HG02642 (cell line): ENCODE measurements at regions not wholly inside any gene's neighbourhood (a gene's known extent, or its start where the extent isn't known, plus 50 kb on each side); places are given as distances from the start of the nearest gene placed in this dataset.

Source experiments
- ATAC-seq: cut with Tn5 transposase; IDR thresholded peaks from one replicate; pipeline ENCODE4 v1.9.1; 2021; ENCODE audit warnings: mild to moderate bottlenecking; ENCODE audit not compliant: unreplicated experiment, poor library complexity

DNA sequence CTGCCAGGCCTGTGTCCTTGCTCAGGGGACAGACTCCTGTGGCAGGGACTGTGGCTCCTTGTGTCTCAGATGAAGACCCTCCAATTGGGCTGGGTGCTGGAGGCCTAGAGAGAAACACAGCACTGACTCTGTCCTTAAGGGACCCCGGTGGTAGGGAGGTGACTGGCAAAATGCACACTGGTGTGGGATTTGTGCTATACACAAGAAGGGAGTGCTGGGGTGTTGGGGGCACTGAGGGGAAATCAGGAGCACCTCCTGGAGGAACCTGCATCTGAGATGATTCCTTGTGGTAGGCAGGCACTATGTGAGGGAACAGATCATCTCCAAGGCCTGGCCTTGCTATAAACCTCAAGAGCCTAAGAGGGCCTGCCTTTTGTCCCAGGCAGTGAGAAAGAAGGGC is 149.2 kb downstream of the RPS24 start:
- no peak for ATAC-seq

DNA sequence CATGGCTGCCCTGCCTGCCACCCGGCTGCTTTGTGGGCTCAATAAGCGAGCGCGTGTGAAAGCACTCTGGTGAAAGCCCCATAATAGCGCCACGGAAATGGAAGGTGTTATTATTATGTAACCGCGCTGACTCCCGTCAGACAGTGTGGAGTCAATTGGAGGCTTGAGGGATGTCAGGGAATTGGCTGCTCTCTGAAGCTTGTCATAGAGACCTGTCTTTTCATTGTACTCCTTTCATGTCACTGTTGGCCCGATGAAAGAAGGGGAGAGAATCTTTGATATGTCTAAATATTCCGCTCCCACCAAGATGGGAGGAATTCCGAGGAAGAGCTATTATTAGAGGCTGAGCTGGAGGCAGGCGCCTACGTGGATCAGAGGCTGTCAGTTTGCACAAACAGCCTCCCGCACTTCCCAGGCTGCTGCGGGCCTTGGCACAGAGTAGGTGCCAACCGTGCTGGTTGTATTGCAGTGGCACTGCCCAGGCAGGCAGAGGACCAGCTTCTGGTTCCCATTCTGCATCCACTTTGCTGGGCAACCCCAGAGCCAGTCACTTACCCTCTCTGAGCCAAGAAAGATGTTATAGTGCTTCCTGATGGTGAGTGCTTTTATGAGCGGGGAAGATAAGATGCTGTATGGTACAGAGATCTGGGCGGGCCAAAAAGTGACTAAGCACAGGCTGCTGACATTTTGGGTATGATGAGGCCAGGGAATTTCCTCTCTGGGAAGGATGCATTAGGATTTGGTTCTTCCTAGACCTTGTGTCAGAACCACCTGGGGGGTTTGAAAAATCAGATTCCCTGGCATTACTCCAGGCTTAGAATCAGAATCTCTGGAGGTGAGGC is 151.4 kb downstream of the RPS24 start:
- ATAC-seq, result no peak

- ATAC-seq, result no peak
These were observed 152.0 kb downstream of the RPS24 start for GRCh38 chr10:78185693-78186055.

DNA sequence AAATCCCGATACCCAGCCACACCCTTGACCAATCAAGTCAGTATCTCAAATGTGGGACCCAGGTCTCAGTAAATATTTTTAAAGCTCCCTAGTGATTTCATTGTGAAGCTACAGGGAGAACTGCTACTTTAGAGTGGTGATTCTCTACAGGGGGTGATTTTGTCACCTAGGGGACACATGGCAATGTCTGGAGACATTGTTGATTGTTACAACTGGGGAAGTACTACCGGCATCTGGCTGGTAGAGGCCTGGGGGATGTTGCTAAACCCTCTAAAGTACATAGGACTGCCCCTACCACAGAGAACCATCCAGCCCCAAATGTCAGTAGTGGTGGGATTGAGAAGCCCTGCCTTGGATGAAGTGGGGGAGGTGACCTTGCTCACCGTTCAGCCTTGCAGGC is 152.9 kb downstream of the RPS24 start:
- ATAC-seq, result no peak

DNA sequence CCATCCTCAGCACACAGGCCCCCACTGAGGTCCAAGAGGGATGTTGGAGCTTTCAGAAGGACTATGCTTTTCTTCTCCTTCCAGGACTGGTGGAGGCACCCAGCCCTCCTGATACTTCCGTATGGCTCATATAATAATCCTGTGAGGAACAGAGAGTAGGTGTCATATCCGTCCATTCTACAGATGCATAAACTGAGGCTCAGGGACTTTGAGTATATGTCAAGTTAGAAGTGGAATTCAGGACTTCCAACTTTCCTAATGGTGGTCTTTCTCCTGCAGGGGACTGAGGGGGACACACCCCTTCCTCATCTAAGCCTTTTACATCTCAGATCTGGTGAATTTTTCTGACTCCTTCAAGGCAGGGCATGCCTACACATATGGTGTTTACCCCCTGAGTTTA is 153.7 kb downstream of the RPS24 start:
- no peak for ATAC-seq

DNA sequence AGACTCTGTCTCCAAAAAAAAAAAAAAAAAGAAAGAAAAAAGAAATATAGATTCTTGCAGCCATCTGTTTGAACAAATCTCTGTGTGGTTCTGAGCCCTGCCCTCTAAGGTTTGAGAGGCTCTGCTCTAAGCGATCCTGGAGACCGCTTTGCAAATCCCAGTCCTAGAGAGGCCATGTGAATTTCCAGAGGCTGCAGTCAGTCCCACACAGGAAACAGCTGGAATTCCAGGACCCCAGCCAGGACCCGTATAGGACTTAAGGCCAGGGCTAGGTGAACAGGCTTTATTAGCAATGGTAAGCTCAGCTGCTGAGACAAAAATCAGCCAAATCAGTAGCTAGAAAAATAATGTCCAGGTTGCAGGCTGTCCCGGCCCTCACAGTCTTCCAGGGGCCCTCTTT is 154.8 kb downstream of the RPS24 start:
- no peak for ATAC-seq

- ATAC-seq, result no peak
These were observed 156.6 kb downstream of the RPS24 start for GRCh38 chr10:78190051-78190825.

GRCh38 chr10:78191301-78191700 is 157.6 kb downstream of the RPS24 start:
- ATAC-seq, result no peak

GRCh38 chr10:78193189-78193588 is 159.5 kb downstream of the RPS24 start:
- no peak for ATAC-seq

DNA sequence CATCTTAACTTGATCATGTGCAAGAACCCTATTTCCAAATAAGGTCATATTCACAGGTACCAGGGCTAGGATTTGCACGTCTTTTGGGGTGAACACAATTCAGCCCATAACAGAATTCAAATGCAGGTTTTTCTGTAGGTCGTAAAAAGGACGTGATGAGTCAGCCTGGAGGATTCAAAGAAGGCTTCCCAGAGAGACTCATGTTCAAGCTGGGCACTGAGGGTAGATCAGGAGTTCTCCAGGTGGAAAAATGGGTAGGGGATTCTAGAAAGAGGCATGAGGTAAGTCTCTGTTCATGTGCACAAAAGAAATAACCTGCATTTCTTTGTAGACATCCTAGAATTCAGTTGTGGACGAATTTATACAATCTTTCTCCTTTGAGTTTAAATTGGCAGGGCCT is 160.4 kb downstream of the RPS24 start:
- ATAC-seq, result no peak

- ATAC-seq, result no peak
These were observed 161.1 kb downstream of the RPS24 start for GRCh38 chr10:78194539-78195402.

- ATAC-seq, result no peak
These were observed 162.7 kb downstream of the RPS24 start for GRCh38 chr10:78196396-78196795.

DNA sequence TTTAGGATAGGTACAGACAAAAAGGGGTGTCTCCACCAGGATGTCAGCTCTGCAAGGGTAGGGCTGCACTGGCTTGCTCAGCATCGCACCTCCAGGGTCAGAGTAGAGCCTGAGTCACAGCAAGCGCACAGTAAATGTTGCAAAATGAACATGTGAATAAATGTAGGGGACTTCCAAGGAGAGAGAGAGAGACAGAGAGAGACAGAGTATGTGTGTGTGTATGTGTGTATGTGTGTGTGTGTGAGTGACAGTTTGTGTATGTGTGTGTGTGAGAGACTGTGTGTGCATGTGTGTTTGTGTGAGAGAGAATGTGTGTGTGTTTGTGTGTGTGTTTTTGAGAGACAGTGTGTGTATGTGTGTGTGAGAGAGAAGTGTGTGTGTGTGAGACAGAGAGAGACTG is 163.3 kb downstream of the RPS24 start:
- no peak for ATAC-seq

GRCh38 chr10:78197628-78198272 is 164.1 kb downstream of the RPS24 start:
- ATAC-seq, result no peak

DNA sequence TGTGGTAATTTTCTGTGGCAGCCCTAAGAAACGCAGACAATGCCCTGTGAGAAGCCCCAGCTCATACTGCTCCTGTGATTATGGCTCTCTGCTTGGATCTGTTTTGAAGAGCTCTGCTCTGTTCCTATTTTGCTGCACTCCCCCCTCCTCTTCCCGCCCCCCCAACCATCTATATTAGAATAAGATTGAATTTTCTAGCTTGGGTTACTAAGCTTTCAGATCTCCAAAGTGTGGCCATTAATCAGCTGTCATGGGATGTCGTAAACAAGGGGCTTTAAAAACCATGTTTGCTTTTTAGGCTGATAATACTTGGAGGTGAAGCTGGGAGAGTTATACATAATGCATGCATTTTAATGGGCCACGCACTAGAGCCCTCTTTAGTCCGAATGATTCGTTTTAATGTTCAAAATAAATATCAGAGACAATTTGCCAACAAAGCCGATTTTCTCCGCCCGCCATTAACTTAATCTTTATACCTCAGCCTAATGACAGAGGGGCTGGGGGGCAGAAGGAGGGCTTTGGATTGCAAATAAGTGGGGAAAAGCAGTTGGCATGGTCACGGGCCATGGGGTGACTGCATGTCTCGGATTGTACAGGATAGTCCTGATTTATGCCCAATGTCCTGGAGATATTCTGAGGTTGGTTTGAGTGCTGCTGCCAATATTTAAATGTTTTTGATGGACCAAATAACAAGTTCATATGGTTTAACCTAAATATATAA is 165.5 kb downstream of the RPS24 start:
- no peak for ATAC-seq

GRCh38 chr10:78199759-78200158 is 166.1 kb downstream of the RPS24 start:
- no peak for ATAC-seq

DNA sequence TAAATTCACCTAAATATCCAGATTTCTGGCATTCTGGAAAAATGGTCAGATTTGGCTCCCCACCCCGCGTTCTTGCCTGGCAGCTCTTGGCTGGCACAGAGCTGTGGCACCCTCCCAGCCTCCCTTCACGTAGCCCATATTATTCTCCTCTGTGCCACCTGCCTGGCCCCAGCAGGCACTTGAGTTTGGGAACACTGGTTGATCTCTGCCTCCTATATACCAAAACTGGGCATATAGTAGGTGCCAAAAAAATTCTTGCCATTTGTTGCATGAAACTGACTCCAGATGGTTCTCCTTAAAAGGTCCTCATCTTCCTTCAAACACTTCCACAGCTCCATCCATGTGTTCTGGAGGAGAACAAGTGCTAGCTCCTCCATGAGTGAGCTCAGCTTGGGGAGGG is 167.0 kb downstream of the RPS24 start:
- ATAC-seq, result no peak

DNA sequence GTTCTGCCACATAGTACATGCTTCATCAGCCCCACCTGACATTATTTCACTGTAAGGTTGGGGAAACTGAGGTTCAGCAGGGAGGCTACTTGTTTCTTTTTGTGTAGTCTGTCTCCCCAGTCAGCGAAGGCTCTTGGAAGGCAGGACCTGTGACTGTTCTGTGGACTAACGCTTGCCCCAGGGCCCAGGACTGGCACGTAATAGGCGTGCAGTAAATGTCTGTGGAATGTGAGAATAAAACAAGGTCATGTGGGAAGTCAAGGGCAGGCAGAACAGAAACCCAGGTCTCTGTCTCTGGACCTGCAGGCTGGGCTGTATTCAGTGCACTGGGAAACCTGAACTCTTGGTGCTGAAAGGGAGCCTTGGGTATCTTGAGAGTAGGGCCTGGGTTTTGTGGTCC is 168.7 kb downstream of the RPS24 start:
- ATAC-seq, result no peak

GRCh38 chr10:78203915-78204818 is 170.5 kb downstream of the RPS24 start:
- no peak for ATAC-seq
